ENCODE measurements at regions not wholly inside any gene's neighbourhood (a gene's known extent, or its start where the extent isn't known, plus 50 kb on each side); places are given as distances from the start of the nearest gene placed in this dataset.

DNA sequence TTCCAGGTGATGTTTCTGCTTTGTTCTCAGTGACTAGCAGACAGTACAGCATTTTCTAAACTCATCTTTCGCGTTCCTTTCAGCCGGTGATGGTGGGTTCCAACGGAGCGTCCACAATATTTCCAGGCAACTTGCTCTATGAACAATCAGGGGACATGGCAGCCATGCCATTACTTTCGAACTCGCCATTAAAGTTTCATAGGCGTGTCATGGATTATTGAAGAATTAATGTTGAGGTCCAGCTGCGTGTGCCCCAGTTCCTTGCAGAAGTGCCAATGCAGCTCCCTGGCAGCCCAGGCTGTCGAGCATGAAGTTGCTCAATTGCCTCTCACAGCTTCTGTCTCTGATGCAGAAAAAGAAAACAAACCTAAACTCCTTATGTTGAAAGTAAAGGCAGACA, 262.2 kb downstream of the IRX2 start:
- H3F3A ChIP-seq (ENCODE audit: low read depth), result no peaks in the 10 kb centered on the region
- no peak overlapping the region for H3K4me3 ChIP-seq (ENCODE audit: low read length, poor library complexity, severe bottlenecking)
- H3K9me3 ChIP-seq (ENCODE audit: insufficient read depth, low read depth, low read length), result no peaks in the 10 kb centered on the region
- H3K9ac ChIP-seq (ENCODE audit: low read depth, low read length, poor library complexity, severe bottlenecking), result no peak overlapping the region
- TF ChIP-seq EZH2phosphoT487 (IDR thresholded peaks at IDR 0.05; ENCODE audit: borderline replicate concordance), result no peak
- TF ChIP-seq, protein P1, sequence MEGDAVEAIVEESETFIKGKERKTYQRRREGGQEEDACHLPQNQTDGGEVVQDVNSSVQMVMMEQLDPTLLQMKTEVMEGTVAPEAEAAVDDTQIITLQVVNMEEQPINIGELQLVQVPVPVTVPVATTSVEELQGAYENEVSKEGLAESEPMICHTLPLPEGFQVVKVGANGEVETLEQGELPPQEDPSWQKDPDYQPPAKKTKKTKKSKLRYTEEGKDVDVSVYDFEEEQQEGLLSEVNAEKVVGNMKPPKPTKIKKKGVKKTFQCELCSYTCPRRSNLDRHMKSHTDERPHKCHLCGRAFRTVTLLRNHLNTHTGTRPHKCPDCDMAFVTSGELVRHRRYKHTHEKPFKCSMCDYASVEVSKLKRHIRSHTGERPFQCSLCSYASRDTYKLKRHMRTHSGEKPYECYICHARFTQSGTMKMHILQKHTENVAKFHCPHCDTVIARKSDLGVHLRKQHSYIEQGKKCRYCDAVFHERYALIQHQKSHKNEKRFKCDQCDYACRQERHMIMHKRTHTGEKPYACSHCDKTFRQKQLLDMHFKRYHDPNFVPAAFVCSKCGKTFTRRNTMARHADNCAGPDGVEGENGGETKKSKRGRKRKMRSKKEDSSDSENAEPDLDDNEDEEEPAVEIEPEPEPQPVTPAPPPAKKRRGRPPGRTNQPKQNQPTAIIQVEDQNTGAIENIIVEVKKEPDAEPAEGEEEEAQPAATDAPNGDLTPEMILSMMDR (conservative IDR thresholded peaks at IDR 0.05; ENCODE audit: low read length), result no peak
- no peaks in the 10 kb centered on the region for H3K36me3 ChIP-seq (ENCODE audit: insufficient read depth, low read length)
- H3K27me3 ChIP-seq (ENCODE audit: insufficient read depth, low read length, poor library complexity, severe bottlenecking), result no peaks in the 10 kb centered on the region
- no peaks in the 10 kb centered on the region for H3K79me2 ChIP-seq (ENCODE audit: insufficient read depth, low read length)
- H3K4me1 ChIP-seq (ENCODE audit: insufficient read depth, low read length, poor library complexity, severe bottlenecking), result no peaks in the 10 kb centered on the region
- no peaks in the 10 kb centered on the region for H4K20me1 ChIP-seq (ENCODE audit: insufficient read depth, low read length, poor library complexity, severe bottlenecking)
- no peaks in the 10 kb centered on the region for H3K9me2 ChIP-seq (replicated peaks; ENCODE audit: low read depth, low read length)
- H2AFZ ChIP-seq (ENCODE audit: low read length), result no peak overlapping the region
- H3K4me2 ChIP-seq (ENCODE audit: low read depth, low read length, poor library complexity, severe bottlenecking), result no peak overlapping the region

DNA sequence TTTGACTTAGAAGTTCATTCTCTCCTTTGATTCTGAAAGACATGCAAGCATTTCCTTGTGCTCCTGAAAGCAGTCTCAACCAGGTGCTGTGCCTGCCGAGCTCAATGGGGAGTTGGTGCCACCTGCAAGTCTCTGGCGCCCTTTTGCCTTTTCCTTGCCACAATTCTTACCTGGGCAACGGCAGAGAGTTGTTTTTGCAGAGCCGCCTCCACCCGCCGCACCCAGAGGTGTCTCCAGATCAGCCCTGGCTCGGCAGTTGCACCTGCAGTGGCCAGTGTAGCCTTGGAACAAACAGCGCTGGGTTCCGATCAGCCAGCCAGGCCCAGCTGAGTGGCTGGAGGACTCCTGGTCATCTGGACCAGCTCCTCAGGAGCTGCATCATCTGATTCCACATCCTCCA, 262.9 kb downstream of the IRX2 start:
- Histone ChIP-seq H3K9me2 (replicated peaks; ENCODE audit: low read depth, low read length) (no peaks in the 10 kb centered on the region), H3K9ac (ENCODE audit: low read depth, low read length, poor library complexity, severe bottlenecking) (no peak overlapping the region), H3K9me3 (ENCODE audit: insufficient read depth, low read depth, low read length) (no peaks in the 10 kb centered on the region), H2AFZ (ENCODE audit: low read length) (no peak overlapping the region), H3F3A (ENCODE audit: low read depth) (no peaks in the 10 kb centered on the region), H3K4me3 (ENCODE audit: low read length, poor library complexity, severe bottlenecking) (no peak overlapping the region), H3K27me3 (ENCODE audit: insufficient read depth, low read length, poor library complexity, severe bottlenecking) (no peaks in the 10 kb centered on the region), H3K4me2 (ENCODE audit: low read depth, low read length, poor library complexity, severe bottlenecking) (no peak overlapping the region), H4K20me1 (ENCODE audit: insufficient read depth, low read length, poor library complexity, severe bottlenecking) (no peaks in the 10 kb centered on the region), H3K79me2 (ENCODE audit: insufficient read depth, low read length) (no peaks in the 10 kb centered on the region), H3K36me3 (ENCODE audit: insufficient read depth, low read length) (no peaks in the 10 kb centered on the region), H3K4me1 (ENCODE audit: insufficient read depth, low read length, poor library complexity, severe bottlenecking) (no peaks in the 10 kb centered on the region)
- TF ChIP-seq, protein P1 (conservative IDR thresholded peaks at IDR 0.05; ENCODE audit: low read length), result no peak

DNA sequence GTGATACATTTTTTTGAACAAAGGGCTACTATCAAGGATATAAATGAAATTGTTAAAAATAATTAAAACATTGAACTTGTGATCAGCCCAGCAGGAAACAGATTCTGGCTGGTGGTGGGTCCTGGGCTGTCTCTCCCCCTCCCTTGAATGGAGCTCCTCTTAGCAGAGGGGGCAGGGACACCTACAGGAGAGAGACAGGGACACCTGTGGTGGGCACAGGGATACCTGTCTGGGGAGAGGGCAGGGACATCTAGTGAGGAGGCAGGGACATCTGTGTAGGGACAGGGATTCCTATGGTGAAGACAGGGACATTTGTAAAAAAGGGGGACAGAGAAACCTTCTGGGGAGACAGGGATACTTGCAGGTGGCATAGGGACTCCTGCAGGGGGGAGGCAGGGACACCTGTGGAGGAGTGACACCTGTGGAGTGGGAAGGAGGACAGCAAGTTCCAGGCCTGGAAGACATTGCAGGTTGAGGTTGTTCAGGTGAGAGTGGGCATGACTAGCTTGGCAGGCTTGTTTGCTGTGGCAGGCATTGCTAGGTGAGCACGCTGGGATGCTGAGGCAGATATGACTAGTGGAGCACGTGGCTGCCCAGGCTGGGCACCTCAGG, 264.2 kb downstream of the IRX2 start:
- H3F3A ChIP-seq (ENCODE audit: low read depth), result no peaks in the 10 kb centered on the region
- 0 out of 2 replicates have a peak, but pooled peaks cover 3% of the 10 kb centered on the region for H3K9me3 ChIP-seq (ENCODE audit: insufficient read depth, low read depth, low read length)
- no peaks in the 10 kb centered on the region for H3K27me3 ChIP-seq (ENCODE audit: insufficient read depth, low read length, poor library complexity, severe bottlenecking)
- H3K9ac ChIP-seq (ENCODE audit: low read depth, low read length, poor library complexity, severe bottlenecking), result no peak overlapping the region
- H4K20me1 ChIP-seq (ENCODE audit: insufficient read depth, low read length, poor library complexity, severe bottlenecking), result no peaks in the 10 kb centered on the region
- TF ChIP-seq, protein P1 (conservative IDR thresholded peaks at IDR 0.05; ENCODE audit: low read length), result no peak
- TF ChIP-seq EZH2phosphoT487 (IDR thresholded peaks at IDR 0.05; ENCODE audit: borderline replicate concordance), result no peak
- H3K9me2 ChIP-seq (replicated peaks; ENCODE audit: low read depth, low read length), result no peaks in the 10 kb centered on the region
- H3K79me2 ChIP-seq (ENCODE audit: insufficient read depth, low read length), result no peaks in the 10 kb centered on the region
- H2AFZ ChIP-seq (ENCODE audit: low read length), result no peak overlapping the region
- no peak overlapping the region for H3K4me2 ChIP-seq (ENCODE audit: low read depth, low read length, poor library complexity, severe bottlenecking)
- H3K4me3 ChIP-seq (ENCODE audit: low read length, poor library complexity, severe bottlenecking), result no peak overlapping the region
- H3K4me1 ChIP-seq (ENCODE audit: insufficient read depth, low read length, poor library complexity, severe bottlenecking), result no peaks in the 10 kb centered on the region
- no peaks in the 10 kb centered on the region for H3K36me3 ChIP-seq (ENCODE audit: insufficient read depth, low read length)

All from Loucy (cell line).